ENCODE measurements at regions not wholly inside any gene's neighbourhood (a gene's known extent, or its start where the extent isn't known, plus 50 kb on each side); places are given as distances from the start of the nearest gene placed in this dataset.
"Not testable (repeated sequence)": the region's sequence is repeated elsewhere in the genome, so short reads cannot be mapped to it uniquely, and the experiment has no call there.

DNA sequence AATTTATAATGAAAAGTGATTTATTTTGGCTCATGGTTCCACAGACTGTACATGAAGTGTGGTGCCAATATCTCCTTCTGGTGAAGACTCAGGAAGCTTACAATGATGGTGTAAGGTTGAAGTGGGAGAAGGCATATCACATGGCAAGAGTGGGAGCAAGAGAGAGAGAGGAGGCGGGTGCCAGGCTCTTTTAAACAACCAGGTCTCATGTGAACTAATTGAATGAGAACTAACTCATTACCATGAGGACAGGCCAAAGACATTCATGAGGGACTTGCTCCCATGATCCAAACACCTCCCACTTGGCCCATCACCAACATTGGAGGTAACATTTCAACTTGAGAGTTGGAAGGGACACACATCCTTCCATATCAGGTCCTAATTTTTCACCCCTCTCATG is 155.2 kb downstream of the SLC38A4 start:
- no peak for DNase-seq (ENCODE audit: low read depth in 1 of 2, low spot score in 1 of 2)

DNA sequence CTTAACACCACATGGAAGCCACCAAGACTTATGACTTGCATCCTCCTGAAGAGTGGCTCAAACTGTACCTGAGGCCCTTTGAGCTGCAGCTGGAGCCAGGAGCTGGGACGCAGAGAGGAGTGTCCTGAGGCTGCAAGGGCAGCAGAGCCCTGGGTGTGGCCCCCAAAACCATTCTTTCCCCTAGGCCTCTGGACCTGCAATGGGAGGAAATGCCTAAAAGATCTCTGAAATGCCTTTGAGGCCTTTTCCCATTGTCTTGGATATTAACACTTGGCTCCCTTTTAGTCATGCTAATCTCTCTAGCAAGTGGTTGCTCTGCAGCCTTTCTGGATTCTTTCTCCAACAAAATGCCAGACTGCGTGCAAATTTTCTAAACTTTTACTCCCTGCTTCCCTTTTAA is 156.1 kb downstream of the SLC38A4 start:
- DNase-seq (ENCODE audit: low read depth in 1 of 2, low spot score in 1 of 2): no peak

DNA sequence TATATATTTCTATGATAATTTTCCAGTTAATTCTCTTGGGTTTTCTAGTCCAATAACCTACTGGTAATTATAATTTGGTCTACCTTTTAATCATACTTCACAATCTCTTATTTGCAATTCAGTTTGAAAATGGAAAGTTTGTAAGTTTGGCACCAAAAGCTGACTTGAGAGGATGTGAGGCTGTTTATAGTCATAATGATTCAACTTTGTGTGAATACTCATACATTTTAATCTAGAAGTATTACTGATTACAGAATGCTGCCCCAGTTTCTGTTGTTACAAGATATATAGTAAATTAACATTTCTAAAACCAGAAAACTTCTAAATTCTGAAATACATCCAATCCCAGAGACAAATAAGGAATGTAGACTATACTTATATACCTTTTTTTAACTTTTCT is 158.2 kb downstream of the SLC38A4 start:
- DNase-seq (ENCODE audit: low read depth in 1 of 2, low spot score in 1 of 2): no peak

DNA sequence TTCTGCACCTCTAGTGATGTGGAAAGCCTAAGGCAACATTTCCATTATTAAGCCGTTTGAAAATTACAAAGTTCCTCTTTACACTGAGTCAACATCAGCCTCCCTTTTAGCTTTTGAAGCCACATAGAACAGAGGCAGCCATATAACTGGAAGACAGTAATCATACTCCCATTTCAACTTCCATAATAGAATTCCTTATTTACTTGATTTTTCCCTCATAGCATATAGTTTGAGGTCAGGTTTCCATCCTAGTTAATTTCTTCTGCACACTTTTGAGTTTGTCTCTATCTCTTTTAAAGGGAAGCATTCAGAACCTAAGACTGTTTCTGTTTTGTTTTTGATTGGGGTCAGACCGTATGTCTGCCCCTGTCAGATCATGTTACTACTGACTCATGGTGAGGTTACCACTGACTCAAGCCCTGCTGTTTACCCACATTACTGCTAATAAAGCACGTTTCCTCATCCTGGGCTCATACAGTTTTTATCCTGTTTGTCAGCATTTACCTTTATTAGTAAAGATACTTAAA is 161.0 kb downstream of the SLC38A4 start:
- DNase-seq (ENCODE audit: low read depth in 1 of 2, low spot score in 1 of 2): no peak

DNA sequence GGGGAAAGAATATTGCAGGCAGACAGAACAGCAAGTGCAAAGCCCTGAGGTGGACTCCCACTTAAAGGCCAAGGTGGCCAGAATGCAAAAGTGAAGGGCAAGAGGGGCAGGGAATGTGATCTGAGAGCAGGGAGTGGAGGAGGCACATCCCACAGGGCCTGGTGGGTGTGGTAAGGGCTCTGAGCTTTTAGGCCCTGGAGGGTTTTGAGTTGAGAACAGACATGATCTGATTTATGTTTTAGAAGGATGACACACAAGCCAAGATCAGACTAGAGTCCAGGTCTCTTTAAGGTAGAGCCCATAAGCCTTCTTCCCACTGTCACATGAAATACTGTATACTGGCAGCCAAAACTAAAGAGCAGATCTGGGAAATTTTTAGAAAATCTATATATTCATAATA is 162.5 kb downstream of the SLC38A4 start:
- DNase-seq (ENCODE audit: low read depth in 1 of 2, low spot score in 1 of 2): no peak

DNA sequence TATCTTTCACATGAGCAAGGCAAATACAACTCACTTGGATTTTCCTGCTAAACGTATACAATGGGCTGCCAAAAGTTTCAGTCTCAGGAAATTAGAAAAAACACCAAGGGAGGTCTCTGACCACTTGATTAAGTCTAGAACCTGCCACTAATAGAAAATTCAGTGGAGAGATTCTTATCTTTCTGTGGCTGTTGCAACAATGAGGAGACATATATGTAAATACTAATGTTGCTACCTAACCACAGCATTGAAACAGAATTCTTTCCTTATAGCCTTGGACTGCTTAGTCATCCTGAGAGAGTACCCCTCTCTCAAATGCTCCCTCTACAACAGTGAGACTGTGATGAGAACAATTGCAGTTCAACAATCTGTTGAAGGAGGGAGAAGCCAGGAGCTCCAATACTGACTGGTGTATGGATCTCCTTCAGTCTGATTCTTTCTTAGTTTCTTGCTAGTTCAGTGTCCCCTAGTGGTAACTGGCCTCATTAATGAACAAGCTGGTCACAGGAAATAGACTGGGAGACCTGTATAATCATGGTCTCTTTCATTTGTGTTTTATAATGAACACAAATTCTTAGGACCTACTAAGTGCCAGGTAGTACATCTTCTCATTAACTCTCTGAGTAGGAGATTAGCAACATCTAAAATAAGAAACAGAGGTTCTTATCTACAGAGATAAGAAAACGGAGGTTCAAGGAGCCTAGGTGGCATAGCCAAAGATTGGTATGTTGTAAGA is 164.5 kb downstream of the SLC38A4 start:
- DNase-seq (ENCODE audit: low read depth in 1 of 2, low spot score in 1 of 2): no peak

DNA sequence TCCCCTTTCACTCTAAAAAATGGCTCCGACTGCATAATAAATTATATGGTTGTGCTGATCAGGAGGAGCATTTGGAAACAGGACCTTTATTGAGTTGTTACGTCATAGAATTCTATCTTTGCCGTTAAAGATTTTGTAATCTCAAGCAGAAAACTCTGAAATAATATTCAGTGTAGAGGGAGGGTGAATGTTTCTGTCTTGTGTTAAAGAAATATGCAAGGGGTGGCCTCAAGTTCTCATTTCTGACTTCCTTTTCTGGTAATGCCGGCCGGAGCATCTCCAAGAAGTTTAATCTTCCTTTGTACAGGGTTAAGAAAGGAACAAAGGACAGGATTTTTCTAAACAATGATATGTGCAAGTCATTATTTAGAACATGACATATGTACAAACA is 165.1 kb downstream of the SLC38A4 start:
- DNase-seq (ENCODE audit: low read depth in 1 of 2, low spot score in 1 of 2): no peak

DNA sequence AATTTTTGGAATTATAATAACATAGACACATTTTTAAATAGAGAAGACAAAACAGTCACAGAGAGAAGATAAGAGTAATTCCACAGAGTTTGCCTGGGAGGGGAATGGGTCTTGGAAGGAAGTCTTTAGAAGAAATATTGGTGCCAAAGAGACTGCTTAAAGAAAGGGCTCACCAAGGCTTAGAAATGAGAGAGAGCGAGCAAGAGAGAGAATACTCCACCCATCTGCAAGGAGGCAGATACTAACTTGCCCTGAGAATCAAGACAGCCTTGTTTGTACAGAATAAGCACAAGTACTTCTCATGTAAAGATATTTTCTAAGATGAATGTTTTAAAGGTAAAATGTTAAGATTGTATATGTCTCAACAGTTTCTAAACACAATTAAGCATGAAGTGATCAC is 165.5 kb downstream of the SLC38A4 start:
- DNase-seq (ENCODE audit: low read depth in 1 of 2, low spot score in 1 of 2): no peak

DNA sequence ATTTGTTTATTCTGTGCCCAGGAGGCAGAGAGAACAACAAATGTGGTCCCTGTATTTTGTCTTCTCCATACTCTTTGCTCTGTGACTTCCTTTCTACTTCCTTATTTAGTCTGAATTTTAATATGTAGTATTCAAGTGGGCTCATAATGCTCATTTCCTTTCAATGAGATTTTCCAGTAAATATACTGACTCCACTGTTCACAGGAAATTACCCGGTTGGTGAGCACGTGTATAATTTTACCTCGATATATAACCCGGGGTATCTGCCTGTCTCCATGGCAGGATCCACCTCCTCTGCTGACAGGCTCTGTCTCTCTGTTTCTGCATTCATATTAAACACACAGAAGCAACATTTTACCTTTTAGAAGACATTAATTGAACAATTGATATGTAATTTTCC is 166.0 kb downstream of the SLC38A4 start:
- no peak for DNase-seq (ENCODE audit: low read depth in 1 of 2, low spot score in 1 of 2)

DNA sequence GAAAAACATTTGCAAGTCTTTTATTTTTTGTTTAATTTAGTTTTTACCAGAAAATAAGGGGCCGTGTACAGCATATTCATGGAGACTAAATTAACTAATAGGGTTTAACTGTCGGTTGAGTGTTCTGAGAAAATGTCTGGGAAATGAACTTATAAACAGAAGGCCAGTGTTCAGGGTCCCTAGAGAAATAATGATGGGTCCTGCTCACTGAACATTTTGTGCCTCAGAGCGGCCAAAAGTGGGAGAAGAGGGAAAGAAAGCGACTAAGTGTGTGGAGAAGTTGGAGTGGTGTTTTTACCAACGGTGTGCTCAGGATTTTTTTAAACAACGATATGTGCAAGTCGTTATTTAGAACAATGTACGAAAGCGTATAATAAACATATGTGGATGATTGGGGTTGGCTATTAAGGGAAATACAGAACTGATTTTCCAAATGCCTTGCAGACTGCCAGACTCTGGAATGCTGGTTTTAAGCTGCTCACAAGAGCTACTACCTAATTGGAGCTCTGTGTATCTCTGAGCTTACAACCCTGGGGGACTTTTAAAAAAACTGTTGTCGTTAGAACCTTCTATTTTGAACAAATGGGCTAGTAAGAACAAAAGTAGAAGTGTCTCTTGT is 166.7 kb downstream of the SLC38A4 start:
- DNase-seq (ENCODE audit: low read depth in 1 of 2, low spot score in 1 of 2): no peak

DNA sequence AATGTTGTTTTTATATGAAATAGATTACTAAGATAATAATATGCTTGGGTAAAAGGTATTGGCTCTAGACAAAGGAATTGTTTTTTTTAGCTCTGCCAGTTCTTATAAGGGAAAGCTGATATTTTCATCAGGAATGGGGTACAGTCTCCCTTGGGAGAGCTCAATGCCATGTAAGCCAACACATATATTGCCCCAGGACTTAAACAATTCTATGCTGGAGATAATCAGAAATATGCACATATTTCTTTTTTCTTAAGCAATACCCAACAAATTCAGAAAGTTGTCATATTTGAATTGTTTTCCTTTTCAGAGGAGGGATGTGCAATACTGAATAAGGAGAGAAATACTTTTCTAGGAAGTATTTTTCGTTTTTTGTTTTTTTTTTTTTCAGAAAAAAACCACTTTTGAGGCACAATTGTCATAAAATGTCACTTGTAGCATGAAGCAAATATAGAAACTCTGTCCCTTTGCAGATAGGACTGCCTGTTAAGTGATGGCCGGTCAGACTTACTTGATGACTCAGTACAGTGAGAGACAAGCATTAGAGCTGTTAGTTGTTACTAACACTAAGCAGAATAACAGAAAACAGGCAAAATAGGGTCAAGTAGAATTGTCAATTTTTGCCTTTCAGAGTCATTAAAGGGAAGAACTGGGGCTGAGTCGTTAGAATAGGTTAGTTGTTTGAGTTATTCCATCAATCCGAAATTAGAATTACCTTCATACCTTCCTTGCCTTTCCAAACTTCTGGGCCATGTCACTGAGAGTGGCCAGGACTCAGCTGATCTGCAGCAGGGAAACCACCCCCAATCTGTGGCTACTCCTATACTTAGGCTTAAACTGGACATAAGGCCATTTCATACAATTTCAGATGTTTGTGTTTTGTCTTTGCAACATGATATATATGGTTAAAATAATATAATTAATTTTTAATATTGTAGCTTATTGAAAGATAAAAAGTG is 168.1 kb downstream of the SLC38A4 start:
- no peak for DNase-seq (ENCODE audit: low read depth in 1 of 2, low spot score in 1 of 2)

DNA sequence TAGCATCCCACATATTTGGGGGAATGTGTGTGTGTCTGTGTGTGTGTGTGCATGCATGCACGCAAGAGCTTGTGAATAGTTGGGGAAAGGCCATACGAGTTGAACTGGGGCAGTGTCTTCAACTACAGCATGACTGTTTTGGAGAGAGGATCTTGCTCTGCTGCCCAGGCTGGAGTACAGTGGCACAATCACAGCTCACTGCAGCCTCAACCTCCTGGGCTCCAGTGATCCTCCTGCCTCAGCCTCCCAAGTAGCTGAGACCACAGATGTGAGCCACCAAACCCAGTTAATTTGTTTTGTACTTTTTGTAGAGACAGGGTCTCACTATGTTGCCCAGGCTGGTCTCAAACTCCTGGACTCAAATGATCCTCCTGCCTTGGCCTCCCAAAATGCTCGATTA is 169.8 kb downstream of the SLC38A4 start:
- DNase-seq (ENCODE audit: low read depth in 1 of 2, low spot score in 1 of 2): not testable (repeated sequence)

DNA sequence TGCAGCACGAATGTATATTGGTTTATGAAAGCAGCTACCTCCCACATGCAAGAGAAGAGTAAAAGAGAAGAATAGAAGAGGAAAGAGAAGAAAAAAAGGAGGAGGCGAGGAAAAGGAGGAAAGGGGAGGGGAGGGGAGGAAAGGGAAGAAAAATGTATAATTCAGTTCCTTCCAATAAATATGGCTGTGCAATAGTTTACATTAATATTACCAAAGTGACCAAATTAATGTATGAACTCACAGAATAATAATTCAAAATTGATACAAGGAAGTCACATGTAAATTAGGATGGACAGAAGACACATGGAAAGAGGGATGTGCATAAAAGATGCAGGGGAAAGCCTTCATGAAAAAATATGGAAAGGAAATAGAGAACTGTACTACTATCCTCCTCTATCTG is 172.5 kb downstream of the SLC38A4 start:
- DNase-seq (ENCODE audit: low read depth in 1 of 2, low spot score in 1 of 2): no peak

DNA sequence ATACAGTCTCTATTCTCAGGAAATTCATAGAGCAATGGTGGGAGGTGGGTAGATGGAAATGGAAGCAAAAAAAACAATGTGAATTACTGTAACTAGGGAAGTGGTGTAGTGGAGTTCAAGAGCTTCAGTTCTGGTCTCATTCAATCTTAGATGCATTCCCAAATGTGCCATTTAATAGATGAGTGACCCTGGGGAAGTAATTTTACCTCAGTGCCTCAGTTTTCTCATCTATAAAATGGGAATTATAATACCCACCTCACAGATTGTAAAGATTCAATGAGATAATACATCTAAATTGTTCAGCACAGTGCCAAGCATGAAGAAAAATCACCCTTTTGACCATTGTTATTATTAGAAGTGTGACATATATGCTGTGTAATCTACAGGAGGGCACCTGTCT is 173.1 kb downstream of the SLC38A4 start:
- DNase-seq (ENCODE audit: low read depth in 1 of 2, low spot score in 1 of 2): no peak

DNA sequence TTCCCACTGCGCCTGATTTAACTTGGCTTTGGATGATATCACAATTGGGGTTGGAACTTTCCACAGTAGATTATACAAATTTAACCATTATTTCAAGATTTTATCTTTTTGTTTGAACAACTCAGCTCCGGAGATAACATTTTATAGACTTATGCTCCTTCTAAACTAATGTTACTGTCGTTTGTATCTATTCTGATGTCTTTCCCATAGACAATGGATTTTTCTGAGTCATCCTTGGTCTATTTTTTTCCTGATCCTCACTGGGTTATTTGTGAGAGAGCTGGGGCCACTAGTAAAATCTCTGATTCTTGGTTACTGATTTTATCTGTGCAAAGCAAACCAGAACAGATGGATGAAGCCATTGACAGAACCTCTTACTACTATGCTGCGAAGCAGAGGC is 175.1 kb downstream of the SLC38A4 start:
- DNase-seq (ENCODE audit: low read depth in 1 of 2, low spot score in 1 of 2): no peak

DNA sequence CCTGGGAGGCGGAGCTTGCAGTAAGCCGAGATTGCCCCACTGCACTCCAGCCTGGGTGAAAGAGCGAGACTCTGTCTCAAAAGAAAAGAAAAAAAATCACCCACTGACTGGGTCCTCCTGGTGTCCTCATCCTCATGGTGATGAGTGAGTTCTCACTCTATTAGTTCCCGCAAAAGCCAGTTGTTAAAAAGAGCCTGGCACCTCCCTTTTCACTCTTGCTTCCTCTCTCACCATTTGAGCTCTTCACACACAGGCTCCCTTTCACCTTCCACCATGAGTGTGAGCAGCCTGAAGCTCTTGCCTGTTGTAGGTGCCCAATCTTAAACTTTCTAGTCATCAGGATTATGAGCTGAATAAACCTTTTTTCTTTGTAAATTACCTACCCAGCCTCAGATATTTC is 176.4 kb downstream of the SLC38A4 start:
- DNase-seq (ENCODE audit: low read depth in 1 of 2, low spot score in 1 of 2): no peak

DNA sequence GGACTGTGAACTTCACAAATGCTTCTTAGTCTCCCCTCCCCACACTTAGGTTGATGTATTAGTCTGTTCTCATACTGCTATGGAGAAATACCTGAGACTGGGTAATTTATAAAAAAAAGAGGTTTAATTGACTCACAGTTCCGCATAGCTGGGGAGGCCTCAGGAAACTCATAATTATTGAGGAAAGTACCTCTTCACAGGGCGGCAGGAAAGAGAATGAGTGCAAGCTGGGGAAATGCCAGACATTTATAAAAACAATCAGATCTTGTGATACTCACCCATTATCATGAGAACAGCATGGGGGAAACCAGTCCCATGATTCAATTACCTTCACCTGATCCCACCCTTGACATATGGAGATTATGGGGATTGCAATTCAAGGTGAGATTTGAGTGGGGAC is 178.8 kb downstream of the SLC38A4 start:
- no peak for DNase-seq (ENCODE audit: low read depth in 1 of 2, low spot score in 1 of 2)

DNA sequence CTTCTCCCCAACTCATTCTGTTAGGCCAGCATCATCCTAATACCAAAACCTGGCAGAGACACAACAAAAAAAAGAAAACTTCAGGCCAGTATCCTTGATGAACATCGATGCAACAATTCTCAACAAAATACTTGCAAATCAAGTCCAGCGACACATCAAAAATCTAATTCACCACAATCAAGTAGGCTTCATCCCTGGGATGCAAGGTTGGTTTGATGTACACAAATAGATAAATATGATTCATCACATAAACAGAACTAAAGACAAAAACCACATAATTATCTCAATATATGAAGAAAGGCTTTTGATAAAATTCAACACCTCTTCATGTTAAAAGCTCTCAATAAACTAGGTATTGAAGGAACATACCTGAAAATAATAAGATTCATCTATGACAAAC is 184.1 kb downstream of the SLC38A4 start:
- DNase-seq (ENCODE audit: low read depth in 1 of 2, low spot score in 1 of 2): not testable (repeated sequence)

DNA sequence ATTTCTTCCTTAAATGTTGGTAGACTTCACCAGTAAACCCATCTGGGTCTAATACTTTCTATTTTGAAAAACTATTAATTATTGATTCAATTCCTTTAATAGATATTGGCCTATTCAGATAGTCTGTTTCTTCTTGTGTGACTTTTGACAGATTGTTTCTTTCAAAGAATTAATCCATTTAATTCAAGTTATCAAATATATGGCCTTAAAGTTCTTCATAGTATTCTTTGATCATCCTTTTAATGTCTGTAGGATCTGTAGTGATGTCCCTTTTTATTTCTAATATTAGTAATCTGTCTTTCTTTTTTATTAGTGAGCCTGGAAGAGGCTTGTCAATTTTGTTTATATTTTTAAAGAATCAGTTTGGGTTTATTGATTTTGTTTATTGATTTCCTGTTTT is 190.0 kb downstream of the SLC38A4 start:
- no peak for DNase-seq (ENCODE audit: low read depth in 1 of 2, low spot score in 1 of 2)

DNA sequence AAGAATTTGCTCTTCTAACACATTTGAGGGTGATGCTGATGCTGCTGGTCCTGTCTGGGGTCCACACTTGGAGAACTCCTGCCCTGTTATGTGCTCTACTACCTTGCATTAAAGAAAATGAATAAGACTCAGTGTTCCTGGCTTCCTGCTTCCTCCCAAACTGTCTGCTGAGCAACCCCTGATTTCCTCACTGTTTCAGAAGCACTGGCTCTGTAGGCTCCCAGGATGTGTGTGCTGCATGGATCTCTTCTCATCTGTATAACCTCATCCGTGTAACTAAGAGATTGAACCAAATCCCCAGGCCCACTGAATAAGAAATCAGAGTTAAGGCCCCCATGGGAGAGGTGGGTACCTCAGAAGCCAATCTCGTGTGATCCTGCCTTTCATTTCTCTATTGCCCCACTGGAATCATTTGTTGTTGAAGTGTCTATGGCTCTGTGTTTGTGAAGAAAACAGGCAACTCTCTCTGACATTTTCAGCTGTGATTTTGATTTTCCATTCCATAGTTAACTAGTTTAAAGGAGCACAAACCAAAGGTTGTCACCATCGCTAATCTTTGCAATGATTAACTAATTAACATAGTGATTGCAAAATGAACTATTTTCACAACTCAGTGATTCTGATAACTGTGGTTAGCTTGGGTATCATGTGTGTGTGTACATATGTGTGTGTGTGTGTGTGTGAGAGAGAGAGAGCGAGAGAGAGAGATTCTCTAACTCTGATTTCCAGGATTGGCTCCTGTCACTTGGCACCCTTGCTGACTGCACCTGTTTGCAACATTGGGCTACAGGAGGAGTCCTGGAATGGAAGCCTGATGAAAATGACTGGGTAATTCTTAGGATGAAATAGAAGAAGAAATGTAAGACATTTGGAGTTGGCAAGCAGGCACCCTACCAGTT is 196.2 kb downstream of the SLC38A4 start:
- DNase-seq (ENCODE audit: low read depth in 1 of 2, low spot score in 1 of 2): no peak

DNA sequence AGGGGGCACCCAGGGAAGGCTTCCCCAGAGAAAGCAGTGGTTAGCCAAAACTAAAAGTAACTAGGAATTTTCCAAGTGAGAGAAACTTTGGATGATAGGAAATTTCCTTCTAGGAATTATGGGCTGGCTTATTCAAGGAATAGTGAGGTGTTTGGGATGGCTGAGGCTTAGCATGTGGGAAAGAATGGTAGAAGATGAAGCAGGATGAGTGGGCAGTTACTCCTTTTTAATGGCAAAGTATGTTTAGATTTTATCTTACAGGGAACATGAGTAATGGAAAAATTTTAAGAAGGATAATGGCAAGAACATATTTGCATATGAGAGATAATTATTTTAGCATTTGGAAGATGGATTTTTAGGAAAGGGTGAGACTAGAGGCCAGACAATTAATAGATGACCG is 197.6 kb downstream of the SLC38A4 start:
- DNase-seq (ENCODE audit: low read depth in 1 of 2, low spot score in 1 of 2): no peak

Data from activated T-helper 1 cell treated with anti-CD3 and anti-CD28 coated beads, Interleukin-2, amount 50 U/mL, for 16 hours (primary cell).